ENCODE measurements at regions not wholly inside any gene's neighbourhood (a gene's known extent, or its start where the extent isn't known, plus 50 kb on each side); places are given as distances from the start of the nearest gene placed in this dataset.

DNA sequence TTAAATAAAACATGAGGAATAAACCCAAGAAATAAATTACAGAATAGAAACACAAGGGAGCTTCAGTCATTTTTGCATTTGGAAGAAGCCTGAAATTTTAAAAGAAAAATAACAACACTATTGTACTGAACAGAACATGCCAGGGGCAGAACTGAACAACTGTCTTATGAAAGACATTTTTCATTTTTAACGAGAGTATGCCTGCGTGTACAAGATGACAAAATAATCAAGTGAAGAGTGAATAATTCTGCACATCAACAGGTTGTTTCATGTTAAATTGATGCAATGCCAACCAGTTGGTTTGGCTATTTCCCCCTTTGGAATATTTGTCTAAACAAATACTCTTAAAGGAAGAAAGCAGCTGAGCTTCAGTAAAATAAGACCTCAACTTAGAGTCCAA is 103.3 kb upstream of the BTG1 start:
- TF ChIP-seq, protein P1, sequence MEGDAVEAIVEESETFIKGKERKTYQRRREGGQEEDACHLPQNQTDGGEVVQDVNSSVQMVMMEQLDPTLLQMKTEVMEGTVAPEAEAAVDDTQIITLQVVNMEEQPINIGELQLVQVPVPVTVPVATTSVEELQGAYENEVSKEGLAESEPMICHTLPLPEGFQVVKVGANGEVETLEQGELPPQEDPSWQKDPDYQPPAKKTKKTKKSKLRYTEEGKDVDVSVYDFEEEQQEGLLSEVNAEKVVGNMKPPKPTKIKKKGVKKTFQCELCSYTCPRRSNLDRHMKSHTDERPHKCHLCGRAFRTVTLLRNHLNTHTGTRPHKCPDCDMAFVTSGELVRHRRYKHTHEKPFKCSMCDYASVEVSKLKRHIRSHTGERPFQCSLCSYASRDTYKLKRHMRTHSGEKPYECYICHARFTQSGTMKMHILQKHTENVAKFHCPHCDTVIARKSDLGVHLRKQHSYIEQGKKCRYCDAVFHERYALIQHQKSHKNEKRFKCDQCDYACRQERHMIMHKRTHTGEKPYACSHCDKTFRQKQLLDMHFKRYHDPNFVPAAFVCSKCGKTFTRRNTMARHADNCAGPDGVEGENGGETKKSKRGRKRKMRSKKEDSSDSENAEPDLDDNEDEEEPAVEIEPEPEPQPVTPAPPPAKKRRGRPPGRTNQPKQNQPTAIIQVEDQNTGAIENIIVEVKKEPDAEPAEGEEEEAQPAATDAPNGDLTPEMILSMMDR (IDR thresholded peaks at IDR 0.05; ENCODE audit: unreplicated experiment) = no peak
- peaks cover 1% of the 10 kb centered on the region for H3K4me1 Mint-ChIP-seq (ENCODE audit: unreplicated experiment)
- H3K4me3 Mint-ChIP-seq (ENCODE audit: unreplicated experiment) = no peak overlapping the region
- H3K27me3 Mint-ChIP-seq (ENCODE audit: unreplicated experiment) = no peaks in the 10 kb centered on the region
- DNase-seq (ENCODE audit: low spot score) = no peak
- H3K9me3 Mint-ChIP-seq (ENCODE audit: unreplicated experiment) = no peaks in the 10 kb centered on the region
- H3K27ac Mint-ChIP-seq (ENCODE audit: unreplicated experiment) = no peak overlapping the region
- H3K36me3 Mint-ChIP-seq (ENCODE audit: low read depth, unreplicated experiment) = no peaks in the 10 kb centered on the region

DNA sequence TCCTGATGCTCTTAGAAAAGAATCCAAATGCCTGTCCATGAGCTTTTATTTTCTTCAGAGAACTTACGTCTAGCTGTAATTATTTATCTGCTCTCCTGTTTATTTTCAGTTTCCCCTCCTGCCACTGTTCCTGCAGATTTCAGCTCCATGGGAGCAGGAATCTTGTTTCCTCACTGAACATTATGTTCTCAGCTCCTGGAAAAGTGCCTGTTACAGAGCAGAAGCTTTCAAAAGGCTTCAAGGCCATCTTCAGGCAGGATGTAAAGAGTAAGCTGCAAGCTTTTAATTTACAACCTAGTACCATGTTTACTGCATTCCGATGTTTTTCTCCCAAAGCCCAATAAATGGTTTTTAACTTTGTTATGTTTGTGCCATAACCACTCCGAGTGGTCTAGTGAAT is 98.4 kb upstream of the BTG1 start:
- no peaks in the 10 kb centered on the region for H3K36me3 Mint-ChIP-seq (ENCODE audit: low read depth, unreplicated experiment)

DNA sequence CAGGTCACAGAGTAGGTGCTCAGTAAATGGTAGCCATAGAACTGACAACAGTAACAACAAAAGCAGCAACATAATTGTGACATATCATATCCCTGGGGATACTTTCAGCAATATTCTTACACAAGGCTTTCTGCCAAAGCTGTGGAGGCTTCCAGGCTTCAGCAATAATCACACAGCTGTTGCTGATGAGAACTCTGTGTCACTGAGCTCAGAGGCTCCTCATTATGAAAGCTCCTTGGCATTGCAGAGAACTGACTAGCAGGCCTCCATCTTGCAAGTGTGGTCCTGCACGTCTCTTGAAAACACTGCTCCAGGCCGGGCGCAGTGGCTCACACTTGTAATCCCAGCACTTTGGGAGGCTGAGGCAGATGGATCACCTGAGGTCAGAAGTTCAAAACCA is 97.3 kb upstream of the BTG1 start:
- Mint-ChIP-seq H3K4me1 (ENCODE audit: unreplicated experiment) (peaks cover 2% of the 10 kb centered on the region), H3K36me3 (ENCODE audit: low read depth, unreplicated experiment) (no peaks in the 10 kb centered on the region), H3K27me3 (ENCODE audit: unreplicated experiment) (peaks cover 2% of the 10 kb centered on the region), H3K9me3 (ENCODE audit: unreplicated experiment) (no peaks in the 10 kb centered on the region), H3K4me3 (ENCODE audit: unreplicated experiment) (no peak overlapping the region), H3K27ac (ENCODE audit: unreplicated experiment) (no peak overlapping the region)
- TF ChIP-seq, protein P1 (IDR thresholded peaks at IDR 0.05; ENCODE audit: unreplicated experiment) = no peak
- no peak for DNase-seq (ENCODE audit: low spot score)

More for the DNA sequence above, 98.4 kb upstream of the BTG1 start:
- peaks cover under 1% of the 10 kb centered on the region for H3K27me3 Mint-ChIP-seq (ENCODE audit: unreplicated experiment)
- H3K9me3 Mint-ChIP-seq (ENCODE audit: unreplicated experiment) = no peaks in the 10 kb centered on the region
- no peak for DNase-seq (ENCODE audit: low spot score)
- peaks cover 2% of the 10 kb centered on the region for H3K4me1 Mint-ChIP-seq (ENCODE audit: unreplicated experiment)
- TF ChIP-seq, protein P1 (IDR thresholded peaks at IDR 0.05; ENCODE audit: unreplicated experiment) = no peak
- H3K4me3 Mint-ChIP-seq (ENCODE audit: unreplicated experiment) = no peak overlapping the region
- no peak overlapping the region for H3K27ac Mint-ChIP-seq (ENCODE audit: unreplicated experiment)

DNA sequence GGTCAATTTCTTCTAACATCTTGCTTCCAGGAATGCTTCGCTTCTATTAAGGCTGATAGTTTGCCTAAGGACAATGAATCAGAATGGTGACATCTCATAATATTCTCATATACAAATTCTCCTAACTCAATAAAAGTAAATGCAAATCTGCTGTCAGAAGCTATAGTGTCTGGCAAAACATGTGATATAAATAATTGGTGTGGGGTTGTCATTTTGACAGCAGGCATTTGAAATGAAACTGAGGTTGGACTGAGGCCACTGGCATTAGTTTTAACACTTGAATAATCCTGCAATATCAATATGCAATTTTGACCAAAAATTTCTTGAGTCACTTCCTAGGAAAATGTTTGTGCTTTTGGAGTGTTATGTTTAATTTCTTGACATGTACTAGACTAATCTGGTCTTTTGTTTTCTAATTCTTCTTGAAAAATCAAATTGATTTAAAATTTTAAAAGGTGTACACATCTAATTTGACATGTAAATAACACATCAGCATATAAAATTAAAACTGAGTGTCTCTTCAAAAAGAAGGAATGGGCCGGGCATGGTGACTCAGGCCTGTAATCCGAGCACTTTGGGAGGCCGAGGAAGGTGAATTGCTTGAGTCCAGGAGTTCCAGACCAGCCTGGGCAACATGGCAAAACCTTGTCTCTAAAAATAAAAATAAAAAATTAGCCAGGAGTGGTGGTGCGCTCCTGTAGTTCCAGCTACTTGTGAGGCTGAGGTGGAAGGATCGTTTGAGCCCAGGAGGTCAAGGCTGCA is 92.3 kb upstream of the BTG1 start:
- H3K4me3 Mint-ChIP-seq (ENCODE audit: unreplicated experiment) = no peak overlapping the region

DNA sequence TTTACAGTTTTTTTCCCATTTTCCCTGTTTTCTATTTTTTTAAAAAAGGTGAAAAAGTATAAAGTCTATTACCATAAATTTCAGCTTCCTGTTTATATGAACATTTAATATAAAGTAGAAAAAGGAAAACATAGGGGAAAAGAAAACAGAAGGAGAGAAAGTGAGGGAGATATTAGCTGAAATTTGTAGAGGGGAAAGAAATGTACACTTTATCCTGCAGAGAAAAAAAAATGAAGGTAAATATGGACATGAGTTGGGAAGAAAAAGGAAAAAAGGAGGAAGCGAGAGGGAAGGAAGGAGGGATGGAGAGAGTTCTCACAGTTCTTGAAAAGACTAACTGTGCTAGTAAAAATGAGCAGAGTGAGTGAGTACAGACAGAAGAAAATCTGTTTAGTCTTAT is 91.6 kb upstream of the BTG1 start:
- no peak overlapping the region for H3K4me3 Mint-ChIP-seq (ENCODE audit: unreplicated experiment)
- H3K4me1 Mint-ChIP-seq (ENCODE audit: unreplicated experiment) = no peaks in the 10 kb centered on the region
- TF ChIP-seq, protein P1 (IDR thresholded peaks at IDR 0.05; ENCODE audit: unreplicated experiment) = no peak
- no peak overlapping the region for H3K27ac Mint-ChIP-seq (ENCODE audit: unreplicated experiment)
- H3K27me3 Mint-ChIP-seq (ENCODE audit: unreplicated experiment) = peaks cover 2% of the 10 kb centered on the region
- H3K9me3 Mint-ChIP-seq (ENCODE audit: unreplicated experiment) = no peaks in the 10 kb centered on the region
- no peak for DNase-seq (ENCODE audit: low spot score)
- H3K36me3 Mint-ChIP-seq (ENCODE audit: low read depth, unreplicated experiment) = no peaks in the 10 kb centered on the region

More for the DNA sequence above, 92.3 kb upstream of the BTG1 start:
- Mint-ChIP-seq H3K27ac (ENCODE audit: unreplicated experiment) (no peak overlapping the region), H3K9me3 (ENCODE audit: unreplicated experiment) (no peaks in the 10 kb centered on the region), H3K36me3 (ENCODE audit: low read depth, unreplicated experiment) (no peaks in the 10 kb centered on the region), H3K27me3 (ENCODE audit: unreplicated experiment) (peaks cover 2% of the 10 kb centered on the region), H3K4me1 (ENCODE audit: unreplicated experiment) (no peaks in the 10 kb centered on the region)
- DNase-seq (ENCODE audit: low spot score) = no peak
- TF ChIP-seq, protein P1 (IDR thresholded peaks at IDR 0.05; ENCODE audit: unreplicated experiment) = no peak
